ENCODE measurements at regions not wholly inside any gene's neighbourhood (a gene's known extent, or its start where the extent isn't known, plus 50 kb on each side); places are given as distances from the start of the nearest gene placed in this dataset.

DNA sequence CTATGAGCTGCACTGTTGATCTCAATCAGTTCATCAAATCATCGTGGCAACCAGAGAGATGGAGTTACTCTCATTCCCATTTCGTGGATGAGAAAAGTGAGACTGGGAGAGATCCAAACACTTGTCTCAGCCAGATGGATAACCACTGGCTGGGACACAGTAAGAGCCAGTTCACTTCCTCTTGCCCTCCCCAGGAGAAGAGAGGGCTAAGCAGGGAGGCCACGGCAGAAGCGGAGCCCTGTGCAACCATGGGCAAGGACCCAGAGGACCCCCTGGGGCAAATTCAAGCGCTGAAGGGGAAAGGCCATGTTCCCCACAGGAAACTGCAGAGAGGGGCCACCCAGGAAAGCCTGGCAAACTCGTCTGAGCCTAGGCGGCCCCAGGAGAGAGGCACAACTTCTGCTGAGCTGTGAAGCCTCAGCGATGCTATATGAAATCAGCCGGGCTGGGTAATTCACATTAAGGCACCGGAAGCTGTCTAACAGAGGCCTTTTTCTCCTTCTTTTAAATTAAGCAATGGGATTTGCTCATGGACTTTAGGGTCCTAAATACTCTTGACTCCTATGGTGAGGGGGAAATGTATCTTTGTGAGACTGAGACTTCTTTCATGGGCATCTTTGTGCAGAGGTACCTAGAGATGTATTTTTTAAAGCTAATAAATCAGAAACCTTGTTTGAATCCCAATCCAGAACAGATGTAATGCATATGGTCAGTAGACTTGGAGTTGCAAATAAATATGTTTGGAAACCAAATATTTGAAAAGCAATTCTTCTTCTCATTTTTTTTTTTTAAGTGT, 137.1 kb upstream of the SMIM23 start:
- Mint-ChIP-seq H3K36me3 (ENCODE audit: insufficient read depth) (no peaks in the 10 kb centered on the region), H3K27me3 (peaks cover 32% of the 10 kb centered on the region), H3K27ac (no peak overlapping the region), H3K4me3 (ENCODE audit: low read depth) (no peak overlapping the region), H3K9me3 (ENCODE audit: low read depth) (peaks cover 3% of the 10 kb centered on the region), H3K4me1 (ENCODE audit: low read depth) (no peaks in the 10 kb centered on the region)
- no peak for DNase-seq (ENCODE audit: low spot score, unreplicated experiment)
- TF ChIP-seq, protein P1, sequence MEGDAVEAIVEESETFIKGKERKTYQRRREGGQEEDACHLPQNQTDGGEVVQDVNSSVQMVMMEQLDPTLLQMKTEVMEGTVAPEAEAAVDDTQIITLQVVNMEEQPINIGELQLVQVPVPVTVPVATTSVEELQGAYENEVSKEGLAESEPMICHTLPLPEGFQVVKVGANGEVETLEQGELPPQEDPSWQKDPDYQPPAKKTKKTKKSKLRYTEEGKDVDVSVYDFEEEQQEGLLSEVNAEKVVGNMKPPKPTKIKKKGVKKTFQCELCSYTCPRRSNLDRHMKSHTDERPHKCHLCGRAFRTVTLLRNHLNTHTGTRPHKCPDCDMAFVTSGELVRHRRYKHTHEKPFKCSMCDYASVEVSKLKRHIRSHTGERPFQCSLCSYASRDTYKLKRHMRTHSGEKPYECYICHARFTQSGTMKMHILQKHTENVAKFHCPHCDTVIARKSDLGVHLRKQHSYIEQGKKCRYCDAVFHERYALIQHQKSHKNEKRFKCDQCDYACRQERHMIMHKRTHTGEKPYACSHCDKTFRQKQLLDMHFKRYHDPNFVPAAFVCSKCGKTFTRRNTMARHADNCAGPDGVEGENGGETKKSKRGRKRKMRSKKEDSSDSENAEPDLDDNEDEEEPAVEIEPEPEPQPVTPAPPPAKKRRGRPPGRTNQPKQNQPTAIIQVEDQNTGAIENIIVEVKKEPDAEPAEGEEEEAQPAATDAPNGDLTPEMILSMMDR (IDR thresholded peaks at IDR 0.05; ENCODE audit: unreplicated experiment) = no peak

DNA sequence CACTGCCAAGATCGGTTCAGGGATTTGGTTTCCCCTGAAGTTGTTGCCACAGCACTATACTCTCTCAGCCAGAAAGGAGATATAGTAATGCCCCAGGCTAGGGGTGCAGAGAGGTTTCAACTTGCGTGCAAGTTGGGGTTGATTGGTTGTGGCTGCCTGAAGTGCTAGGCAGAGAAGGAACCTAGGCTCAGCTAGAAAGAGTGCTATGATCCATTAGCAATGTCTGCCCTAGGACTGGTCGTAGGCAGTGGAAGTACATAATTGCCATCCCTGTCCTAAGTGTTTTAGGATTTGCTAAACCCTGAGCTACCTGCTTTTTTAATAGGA, 136.6 kb upstream of the SMIM23 start:
- H3K9me3 Mint-ChIP-seq (ENCODE audit: low read depth) = peaks cover 5% of the 10 kb centered on the region
- no peaks in the 10 kb centered on the region for H3K36me3 Mint-ChIP-seq (ENCODE audit: insufficient read depth)
- H3K27ac Mint-ChIP-seq = no peak overlapping the region
- TF ChIP-seq, protein P1 (IDR thresholded peaks at IDR 0.05; ENCODE audit: unreplicated experiment) = no peak
- H3K4me1 Mint-ChIP-seq (ENCODE audit: low read depth) = no peaks in the 10 kb centered on the region
- H3K27me3 Mint-ChIP-seq = peaks cover 27% of the 10 kb centered on the region
- no peak for DNase-seq (ENCODE audit: low spot score, unreplicated experiment)
- H3K4me3 Mint-ChIP-seq (ENCODE audit: low read depth) = no peak overlapping the region

DNA sequence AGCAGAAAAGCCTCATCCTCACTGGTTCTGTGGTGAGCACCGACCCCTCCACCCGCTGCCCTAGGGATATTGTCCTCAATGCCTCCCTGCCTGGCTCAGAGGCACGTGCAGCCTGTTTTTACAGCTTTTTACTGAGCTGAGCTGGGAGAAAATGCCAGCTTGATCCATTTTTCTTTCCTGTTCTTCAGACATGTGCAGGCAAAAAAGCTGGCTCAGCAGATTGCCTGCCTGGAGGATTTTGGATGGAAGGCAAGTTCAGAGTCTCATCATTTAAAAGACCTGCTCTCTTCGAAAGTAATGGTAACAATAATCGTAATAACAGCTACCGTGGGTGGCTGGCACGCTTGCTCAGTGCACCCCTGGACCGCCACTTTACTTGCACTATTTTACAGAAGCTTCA, 135.0 kb upstream of the SMIM23 start:
- TF ChIP-seq, protein P1 (IDR thresholded peaks at IDR 0.05; ENCODE audit: unreplicated experiment) = no peak
- Mint-ChIP-seq H3K27ac (no peak overlapping the region), H3K4me1 (ENCODE audit: low read depth) (no peaks in the 10 kb centered on the region), H3K4me3 (ENCODE audit: low read depth) (no peak overlapping the region), H3K36me3 (ENCODE audit: insufficient read depth) (no peaks in the 10 kb centered on the region), H3K9me3 (ENCODE audit: low read depth) (peaks cover 5% of the 10 kb centered on the region), H3K27me3 (peaks cover 19% of the 10 kb centered on the region)
- DNase-seq (ENCODE audit: low spot score, unreplicated experiment) = no peak

DNA sequence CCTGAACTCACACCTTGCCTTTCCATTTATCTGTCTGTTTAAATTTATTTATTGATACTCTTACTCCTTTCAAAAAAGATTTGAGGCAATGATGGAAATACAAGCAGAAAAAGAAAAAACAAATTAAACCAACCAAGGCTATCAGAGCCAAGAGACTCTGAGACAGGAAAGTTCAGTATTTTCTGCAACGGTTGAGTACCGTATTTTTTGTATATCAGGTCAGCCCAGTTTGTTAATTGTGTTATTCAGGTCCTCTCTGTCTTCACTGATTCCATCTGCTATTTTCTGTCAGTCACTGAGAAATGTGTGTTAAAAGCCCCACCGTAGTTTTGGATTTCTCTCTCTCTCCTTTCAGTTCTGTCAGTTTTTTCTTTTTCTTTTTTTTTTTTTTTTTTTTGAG, 134.5 kb upstream of the SMIM23 start:
- H3K9me3 Mint-ChIP-seq (ENCODE audit: low read depth) = peaks cover 5% of the 10 kb centered on the region
- no peak overlapping the region for H3K27ac Mint-ChIP-seq
- no peak for DNase-seq (ENCODE audit: low spot score, unreplicated experiment)
- H3K4me3 Mint-ChIP-seq (ENCODE audit: low read depth) = no peak overlapping the region
- TF ChIP-seq, protein P1 (IDR thresholded peaks at IDR 0.05; ENCODE audit: unreplicated experiment) = no peak
- no peaks in the 10 kb centered on the region for H3K36me3 Mint-ChIP-seq (ENCODE audit: insufficient read depth)
- peaks cover 14% of the 10 kb centered on the region for H3K27me3 Mint-ChIP-seq
- H3K4me1 Mint-ChIP-seq (ENCODE audit: low read depth) = no peaks in the 10 kb centered on the region

DNA sequence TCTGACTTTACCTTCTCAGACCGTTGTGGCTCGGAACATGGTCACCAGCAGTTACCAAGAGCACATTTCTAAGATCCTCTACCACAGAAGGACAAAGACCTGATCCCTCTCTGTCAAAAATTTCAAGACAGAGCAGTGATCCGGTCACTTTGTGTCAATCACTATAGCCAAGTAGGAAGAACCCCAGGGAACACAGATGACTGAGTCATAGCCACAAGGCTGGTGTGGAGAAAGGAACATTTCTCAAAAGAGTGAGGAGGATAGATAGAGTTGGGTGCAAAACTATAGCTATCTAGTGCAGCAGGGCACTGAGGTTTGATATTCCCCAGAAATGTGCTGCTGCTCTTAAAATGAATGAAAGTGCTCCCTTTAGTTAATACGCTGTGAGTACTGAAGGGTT, 130.7 kb upstream of the SMIM23 start:
- Mint-ChIP-seq H3K9me3 (ENCODE audit: low read depth) (peaks cover 5% of the 10 kb centered on the region), H3K4me3 (ENCODE audit: low read depth) (no peak overlapping the region), H3K4me1 (ENCODE audit: low read depth) (no peaks in the 10 kb centered on the region), H3K27ac (no peak overlapping the region), H3K36me3 (ENCODE audit: insufficient read depth) (no peaks in the 10 kb centered on the region), H3K27me3 (no peaks in the 10 kb centered on the region)
- no peak for DNase-seq (ENCODE audit: low spot score, unreplicated experiment)
- TF ChIP-seq, protein P1 (IDR thresholded peaks at IDR 0.05; ENCODE audit: unreplicated experiment) = no peak
